Gastroesophageal sphincter (tissue), 4 donors: ENCODE measurements at regions not wholly inside any gene's neighbourhood (a gene's known extent, or its start where the extent isn't known, plus 50 kb on each side); places are given as distances from the start of the nearest gene placed in this dataset.

Experiments used
- ATAC-seq: fragments of 150-250 bp; one replicate; pipeline ENCODE4 v1.9.1; 2016; ENCODE audit warnings: mild to moderate bottlenecking, moderate library complexity
- H3K27ac ChIP-seq, 4 donors: fragments of 200-600 bp; sonication (generic) in 3 of 4; 1 replicate in 3 of 4; 2 replicates in 1 of 4; pipeline ENCODE4 v1.5.1; 2016 to 2019
- H3K27me3 ChIP-seq: fragments of 200-600 bp; sonication (generic); one replicate; pipeline ENCODE4 v1.5.1; 2019
- H3K36me3 ChIP-seq, 2 donors: fragments of 200-600 bp; sonication (generic); one replicate each; pipeline ENCODE4 v1.5.1; 2019; ENCODE audit warnings: control low read depth in 1 of 2
- H3K4me1 ChIP-seq, 3 donors: fragments of 200-600 bp; sonication (generic); 1 replicate in 2 of 3; 2 replicates in 1 of 3; pipeline ENCODE4 v1.5.1; 2016 to 2019; ENCODE audit warnings: control low read depth in 2 of 3
- H3K4me3 ChIP-seq, 2 donors: fragments of 200-600 bp; sonication (generic); one replicate each; pipeline ENCODE4 v1.5.1; 2019; ENCODE audit warnings: mild to moderate bottlenecking in 1 of 2, moderate library complexity in 1 of 2
- H3K9me3 ChIP-seq, 3 donors: fragments of 200-600 bp; sonication (generic); one replicate each; pipeline ENCODE4 v1.5.1; 2017 to 2019; ENCODE audit warnings: control low read depth in 2 of 3
- CTCF ChIP-seq, 4 experiments: fragments of 200-600 bp in 2 of 4; fragments of 450-650 bp in 2 of 4; sonication (generic) in 1 of 4; IDR thresholded peaks; one replicate each; pipeline ENCODE4 v1.5.1; 2017 to 2019; ENCODE audit warnings: antibody characterized with exemption in 4 of 4, mild to moderate bottlenecking in 2 of 4, moderate library complexity in 2 of 4
- EP300 ChIP-seq: sonication (generic); formaldehyde crosslinking; IDR thresholded peaks from one replicate; pipeline ENCODE4 v1.6.1; 2017; ENCODE audit warnings: antibody characterized with exemption, mild to moderate bottlenecking
- POLR2A ChIP-seq, 2 donors: fragments of 450-650 bp; IDR thresholded peaks; one replicate each; pipeline ENCODE4 v1.6.1; 2017; ENCODE audit warnings: antibody characterized with exemption in 2 of 2, mild to moderate bottlenecking in 2 of 2, moderate library complexity in 1 of 2
- POLR2AphosphoS5 ChIP-seq: sonication (generic); formaldehyde crosslinking; IDR thresholded peaks from one replicate; pipeline ENCODE4 v1.6.1; 2017; ENCODE audit warnings: antibody characterized with exemption
- WGBS, 2 donors: methylation state at CpG; one replicate each; pipeline ENCODE4 v1.1.5; 2018; ENCODE audit warnings: low coverage in 1 of 2; 5-methylcytosine and 5-hydroxymethylcytosine counted together

GRCh38 chr5:144026286-144026685 lies 144.2 kb downstream of the YIPF5 start:
- H3K9me3 ChIP-seq: no peaks in the 10 kb centered on the region

GRCh38 chr5:144028058-144028457 lies 142.4 kb downstream of the YIPF5 start:
- 0 to 6% methylated on average over 1 to 2 of the region's 2 CpGs for WGBS, 2 donors
- Histone ChIP-seq H3K27me3 (no peaks in the 10 kb centered on the region), H3K4me3 (no peak overlapping the region), H3K4me1 (peaks cover 0 to 26% (median 9%) of the 10 kb centered on the region in 3 donors), H3K36me3 (no peaks in the 10 kb centered on the region), H3K9me3 (no peaks in the 10 kb centered on the region), H3K27ac (peak overlapping the region in 3 of 4 donors; percentile 54 to 74 (median 54))
- TF ChIP-seq CTCF (IDR thresholded peaks at IDR 0.05) (no peak), POLR2A (IDR thresholded peaks at IDR 0.05) (no peak), POLR2AphosphoS5 (no peak), EP300 (no peak)
- no peak for ATAC-seq

More at GRCh38 chr5:144026286-144026685, 144.2 kb downstream of the YIPF5 start:
- Histone ChIP-seq H3K27me3 (no peaks in the 10 kb centered on the region), H3K4me1 (peaks cover 0 to 15% (median 9%) of the 10 kb centered on the region in 3 donors), H3K27ac (no peak overlapping the region), H3K36me3 (no peaks in the 10 kb centered on the region), H3K4me3 (no peak overlapping the region)
- WGBS, 2 donors: 50 to 79% methylated on average over 1 of the region's 1 CpG
- TF ChIP-seq EP300: no peak
- no peak for ATAC-seq

- no peak overlapping the region for H3K4me3 ChIP-seq
- H3K36me3 ChIP-seq: no peaks in the 10 kb centered on the region
- peaks cover 0 to 31% (median 9%) of the 10 kb centered on the region in 3 donors for H3K4me1 ChIP-seq
- TF ChIP-seq POLR2AphosphoS5: no peak
- no peak for ATAC-seq
- WGBS, 2 donors: 8 to 10% methylated on average over 2 of the region's 2 CpGs
- no peaks in the 10 kb centered on the region for H3K27me3 ChIP-seq
- H3K9me3 ChIP-seq: no peaks in the 10 kb centered on the region
- peak overlapping the region in 3 of 4 donors; percentile 54 to 74 (median 54) for H3K27ac ChIP-seq
Observed at GRCh38 chr5:144028636-144029035, 141.8 kb downstream of the YIPF5 start.

GRCh38 chr5:144030904-144031303 lies 139.6 kb downstream of the YIPF5 start:
- peaks cover 0 to 31% (median 9%) of the 10 kb centered on the region in 3 donors for H3K4me1 ChIP-seq
- WGBS, 2 donors: 88 to 94% methylated on average over 5 of the region's 5 CpGs
- H3K4me3 ChIP-seq: no peak overlapping the region
- no peak for ATAC-seq
- no peaks in the 10 kb centered on the region for H3K36me3 ChIP-seq
- TF ChIP-seq POLR2A (IDR thresholded peaks at IDR 0.05): no peak
- no peak for TF ChIP-seq POLR2AphosphoS5
- TF ChIP-seq EP300: no peak
- TF ChIP-seq CTCF (IDR thresholded peaks at IDR 0.05): no peak
- no peaks in the 10 kb centered on the region for H3K27me3 ChIP-seq
- H3K27ac ChIP-seq: no peak overlapping the region
- no peaks in the 10 kb centered on the region for H3K9me3 ChIP-seq

GRCh38 chr5:144032375-144032774 lies 138.1 kb downstream of the YIPF5 start:
- Histone ChIP-seq H3K27ac (no peak overlapping the region), H3K36me3 (no peaks in the 10 kb centered on the region), H3K4me3 (no peak overlapping the region), H3K27me3 (no peaks in the 10 kb centered on the region), H3K9me3 (no peaks in the 10 kb centered on the region), H3K4me1 (peaks cover 0 to 31% (median 9%) of the 10 kb centered on the region in 3 donors)
- no peak for TF ChIP-seq CTCF (IDR thresholded peaks at IDR 0.05)
- WGBS, 2 donors: 0 to 16% methylated on average over 1 to 6 of the region's 6 CpGs
- no peak for ATAC-seq

GRCh38 chr5:144033486-144033885 lies 137.0 kb downstream of the YIPF5 start:
- TF ChIP-seq POLR2AphosphoS5 (no peak), CTCF (IDR thresholded peaks at IDR 0.05) (no peak), EP300 (no peak), POLR2A (IDR thresholded peaks at IDR 0.05) (no peak)
- no peak for ATAC-seq
- no peaks in the 10 kb centered on the region for H3K27me3 ChIP-seq

More at GRCh38 chr5:144033486-144033885, 137.0 kb downstream of the YIPF5 start:
- WGBS, 2 donors: 52 to 59% methylated on average over 2 to 3 of the region's 3 CpGs
- Histone ChIP-seq H3K9me3 (no peaks in the 10 kb centered on the region), H3K27ac (no peak overlapping the region), H3K4me3 (no peak overlapping the region), H3K36me3 (no peaks in the 10 kb centered on the region), H3K4me1 (peaks cover 0 to 24% (median 3%) of the 10 kb centered on the region in 3 donors)
